HCT116 (cell line): ENCODE measurements at regions not wholly inside any gene's neighbourhood (a gene's known extent, or its start where the extent isn't known, plus 50 kb on each side); places are given as distances from the start of the nearest gene placed in this dataset.
"Not testable (repeated sequence)": the region's sequence is repeated elsewhere in the genome, so short reads cannot be mapped to it uniquely, and the experiment has no call there.

Source experiments
- ATAC-seq: fragments of 200-7000 bp; cut with Tn5 transposase; 2 replicates; pipeline ENCODE4 v1.9.1; 2020; ENCODE audit warnings: mild to moderate bottlenecking, moderate library complexity
- BruUV-seq: library from RNA; stranded (reverse); fragments of 400-500 nt; replicated peaks from 2 replicates; lab custom pipeline; 2021; lab: Mats Ljungman, UMichigan
- CTCF ChIA-PET: fragments of 300-600 bp; sonication (Branson Sonifier 250); formaldehyde crosslinking; loops from one replicate; lab custom pipeline; 2021; ENCODE audit warnings: antibody characterized with exemption; lab: Charles Lee
- POLR2A ChIA-PET: fragments of 300-600, 350-600 bp; sonication (Branson Sonifier 250); formaldehyde crosslinking; loops from one replicate; lab custom pipeline; 2021; ENCODE audit warnings: antibody characterized with exemption; lab: Charles Lee
- RAD21 ChIA-PET, 2 experiments: fragments of 300-600 bp; sonication (Branson Sonifier 250); formaldehyde crosslinking; loops; one replicate each; lab custom pipeline; 2023; ENCODE audit warnings: low total read pairs in 2 of 2; ENCODE audit not compliant: uncharacterized antibody in 2 of 2, unreplicated experiment in 2 of 2, low non-redundant PET in 1 of 2; lab: Charles Lee
- DNase-seq: peaks from one replicate; pipeline ENCODE4 v3.0.0-alpha.2; 2010; ENCODE audit warnings: low read depth, low spot score
- H2AFZ ChIP-seq: fragments of 200-600 bp; shearing (Covaris generic), sonication (generic); 2 replicates; pipeline ENCODE4 v1.6.1; 2017; ENCODE audit warnings: low read depth, mixed run types, mixed read lengths, antibody characterized with exemption, low read length; ENCODE audit not compliant: poor library complexity, severe bottlenecking
- H3K27ac ChIP-seq: 2 replicates; pipeline ENCODE4 v1.5.1; 2012; ENCODE audit warnings: low read depth, low read length
- H3K27me3 ChIP-seq: fragments of 200-600 bp; sonication (generic); 2 replicates; pipeline ENCODE4 v1.6.1; 2016; ENCODE audit warnings: mixed run types, low read length, mixed read lengths; ENCODE audit not compliant: insufficient read depth
- H3K36me3 ChIP-seq, 2 experiments: fragments of 200-500 bp in 1 of 2; fragments of 200-600 bp in 1 of 2; sonication (Bioruptor generic) in 1 of 2; sonication (generic) in 1 of 2; 2 replicates each; pipeline versions ENCODE4 v1.5.1 to v1.6.1; 2014 to 2016; ENCODE audit warnings: low read length in 2 of 2, inconsistent platforms in 1 of 2, mixed read lengths in 1 of 2, mixed run types in 1 of 2; ENCODE audit not compliant: insufficient read depth in 2 of 2, control insufficient read depth in 1 of 2
- H3K4me1 ChIP-seq, 2 experiments: fragments of 200-600 bp in 1 of 2; sonication (generic) in 1 of 2; 2 replicates each; pipeline versions ENCODE4 v1.5.1 to v1.6.1; 2012 to 2017; ENCODE audit warnings: low read length in 2 of 2, inconsistent platforms in 1 of 2, mild to moderate bottlenecking in 1 of 2, mixed read lengths in 1 of 2, mixed run types in 1 of 2, moderate library complexity in 1 of 2; ENCODE audit not compliant: insufficient read depth in 2 of 2, control insufficient read depth in 1 of 2
- H3K4me2 ChIP-seq: fragments of 200-600 bp; sonication (generic); 2 replicates; pipeline ENCODE4 v1.6.1; 2017; ENCODE audit warnings: mixed run types, low read length, mixed read lengths
- H3K4me3 ChIP-seq, 2 experiments: fragments of 200-600 bp in 1 of 2; sonication (generic) in 1 of 2; replicated peaks in 1 of 2; 2 replicates each; pipeline ENCODE4 v1.5.1; 2011 to 2016; ENCODE audit warnings: low read length in 2 of 2, control low read depth in 1 of 2, low read depth in 1 of 2, mild to moderate bottlenecking in 1 of 2, mixed read lengths in 1 of 2, mixed run types in 1 of 2
- H3K79me2 ChIP-seq: fragments of 200-600 bp; sonication (generic); 2 replicates; pipeline ENCODE4 v1.6.1; 2017; ENCODE audit warnings: mild to moderate bottlenecking, mixed run types, low read length, moderate library complexity, mixed read lengths; ENCODE audit not compliant: insufficient read depth
- H3K9ac ChIP-seq: fragments of 200-600 bp; sonication (generic); 2 replicates; pipeline ENCODE4 v1.6.1; 2016; ENCODE audit warnings: low read length, mixed read lengths
- H3K9me2 ChIP-seq: fragments of 200-600 bp; sonication (generic), shearing (Covaris generic); 2 replicates; pipeline ENCODE4 v1.6.1; 2017; ENCODE audit warnings: mixed run types, mild to moderate bottlenecking, moderate library complexity; ENCODE audit not compliant: insufficient read depth
- H3K9me3 ChIP-seq, 2 experiments: fragments of 200-500 bp in 1 of 2; fragments of 200-600 bp in 1 of 2; sonication (Bioruptor generic) in 1 of 2; sonication (generic) in 1 of 2; 2 replicates each; pipeline ENCODE4 v1.6.1; 2014 to 2017; ENCODE audit warnings: low read length in 2 of 2, mixed read lengths in 2 of 2, inconsistent platforms in 1 of 2, low read depth in 1 of 2, mild to moderate bottlenecking in 1 of 2, mixed run types in 1 of 2, moderate library complexity in 1 of 2; ENCODE audit not compliant: control insufficient read depth in 1 of 2, insufficient read depth in 1 of 2
- H4K20me1 ChIP-seq: fragments of 200-600 bp; sonication (generic), shearing (Covaris generic); 2 replicates; pipeline ENCODE4 v1.6.1; 2017; ENCODE audit warnings: mixed run types, mild to moderate bottlenecking, moderate library complexity; ENCODE audit not compliant: insufficient read depth
- intact Hi-C: fragments of 100-400 bp; cut with micrococcal nuclease; formaldehyde crosslinking; loops from 2 replicates; pipeline ENCODE4 v1.10.0; 2022

GRCh38 chr12:131659976-131660375 is 50.9 kb upstream of the SFSWAP start:
- BruUV-seq, CTCF ChIA-PET: not testable (repeated sequence)

GRCh38 chr12:131660401-131660800 is 50.5 kb upstream of the SFSWAP start:
- DNase-seq, H3K4me3 ChIP-seq, H2AFZ ChIP-seq, ATAC-seq, CTCF ChIA-PET, H3K79me2 ChIP-seq, H3K27me3 ChIP-seq, H4K20me1 ChIP-seq, intact Hi-C loops, POLR2A ChIA-PET, H3K4me1 ChIP-seq, H3K9me3 ChIP-seq, BruUV-seq, H3K27ac ChIP-seq, H3K9ac ChIP-seq, H3K4me2 ChIP-seq, RAD21 ChIA-PET, H3K36me3 ChIP-seq, H3K9me2 ChIP-seq: not testable (repeated sequence)

More at GRCh38 chr12:131659976-131660375, 50.9 kb upstream of the SFSWAP start:
- H3K4me3 ChIP-seq, H3K27me3 ChIP-seq, DNase-seq, H4K20me1 ChIP-seq, H3K27ac ChIP-seq, H3K9ac ChIP-seq, H3K36me3 ChIP-seq, RAD21 ChIA-PET, ATAC-seq, H3K9me2 ChIP-seq, H3K4me2 ChIP-seq, intact Hi-C loops, H3K4me1 ChIP-seq, H3K9me3 ChIP-seq, H3K79me2 ChIP-seq, H2AFZ ChIP-seq, POLR2A ChIA-PET: not testable (repeated sequence)
